ENCODE measurements at regions not wholly inside any gene's neighbourhood (a gene's known extent, or its start where the extent isn't known, plus 50 kb on each side); places are given as distances from the start of the nearest gene placed in this dataset.

DNA sequence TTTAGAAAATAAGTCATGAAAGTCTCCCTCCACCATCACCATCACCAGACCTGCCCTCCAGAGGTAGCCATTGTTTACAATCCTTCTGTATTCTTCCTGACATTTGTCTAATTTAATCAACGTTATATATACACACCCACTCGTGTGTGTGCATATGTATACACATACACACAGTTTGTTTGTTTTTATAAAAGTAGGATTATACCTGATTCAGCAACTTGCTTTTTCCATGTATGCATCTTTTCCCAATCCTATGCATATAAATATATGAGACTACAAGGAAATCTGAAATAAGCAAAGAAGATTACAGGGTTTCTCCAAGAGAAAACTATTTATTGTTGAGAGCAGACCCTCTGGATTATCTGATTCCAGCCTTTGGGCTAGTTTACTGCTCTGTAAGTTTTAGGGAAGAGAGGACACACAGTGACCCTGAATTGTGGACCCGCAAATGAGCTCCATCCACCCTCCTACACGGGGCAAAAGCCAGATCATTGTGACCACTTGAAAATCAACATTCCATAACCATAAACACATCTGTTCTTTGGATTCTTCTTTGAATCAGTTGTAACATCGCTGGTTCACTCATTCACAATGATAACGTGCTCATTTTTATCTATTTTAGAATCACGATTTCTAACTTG, 104.3 kb downstream of the CPN2 start:
- DNase-seq (no peak), ATAC-seq (no peak)
- intact Hi-C loops (cut with micrococcal nuclease) = no loop called here
- Mint-ChIP-seq H3K36me3 (no peaks in the 10 kb centered on the region), H3K4me1 (peaks cover 0 to 5% (median 0%) of the 10 kb centered on the region in 7 donors), H3K4me3 (no peak overlapping the region), H3K9me3 (peaks cover 0 to 2% (median 0%) of the 10 kb centered on the region in 11 donors), H3K27ac (no peak overlapping the region), H3K27me3 (peaks cover 0 to 37% (median 0%) of the 10 kb centered on the region in 5 donors)
- ChIA-PET POLR2A (no interaction called here), CTCF (interaction anchor here (0.6 kb wide), 1 partner anchor 66 kb away, joined by 3 read pairs; no protein-coding TSS in a partner anchor)
- Histone ChIP-seq H3K27ac (ENCODE audit: low read depth, low read length) (no peak overlapping the region), H3K27me3 (ENCODE audit: control insufficient read depth in 2 of 2, insufficient read depth in 2 of 2, low read length in 2 of 2) (no peaks in the 10 kb centered on the region), H3K9me3 (ENCODE audit: control insufficient read depth in 2 of 3, low read length in 3 of 3) (no peaks in the 10 kb centered on the region), H3K4me3 (ENCODE audit: low read length) (no peak overlapping the region), H3K36me3 (ENCODE audit: control insufficient read depth in 2 of 3, insufficient read depth in 3 of 3, low read length in 3 of 3) (no peaks in the 10 kb centered on the region), H3K4me1 (ENCODE audit: control insufficient read depth in 2 of 2, insufficient read depth in 2 of 2, low read length in 2 of 2) (no peaks in the 10 kb centered on the region)

GRCh38 chr3:194247350-194247740, 103.8 kb downstream of the CPN2 start:
- DNase-seq (peak in 1 of 9 donors; percentile 4), ATAC-seq (no peak)
- ChIA-PET CTCF (no interaction called here), POLR2A (no interaction called here)
- H3K27me3 ChIP-seq (ENCODE audit: control insufficient read depth in 2 of 2, insufficient read depth in 2 of 2, low read length in 2 of 2) = no peaks in the 10 kb centered on the region
- H3K27ac ChIP-seq (ENCODE audit: low read depth, low read length) = no peak overlapping the region
- Mint-ChIP-seq H3K9me3 (peaks cover 0 to 2% (median 0%) of the 10 kb centered on the region in 11 donors), H3K27ac (no peak overlapping the region), H3K27me3 (peaks cover 0 to 33% (median 0%) of the 10 kb centered on the region in 5 donors), H3K4me3 (no peak overlapping the region), H3K4me1 (peaks cover 0 to 7% (median 2%) of the 10 kb centered on the region in 7 donors), H3K36me3 (no peaks in the 10 kb centered on the region)
- H3K9me3 ChIP-seq (ENCODE audit: control insufficient read depth in 2 of 3, low read length in 3 of 3) = no peaks in the 10 kb centered on the region
- intact Hi-C loops (cut with micrococcal nuclease) = no loop called here
- no peak overlapping the region for H3K4me3 ChIP-seq (ENCODE audit: low read length)
- no peaks in the 10 kb centered on the region for H3K4me1 ChIP-seq (ENCODE audit: control insufficient read depth in 2 of 2, insufficient read depth in 2 of 2, low read length in 2 of 2)
- no peaks in the 10 kb centered on the region for H3K36me3 ChIP-seq (ENCODE audit: control insufficient read depth in 2 of 3, insufficient read depth in 3 of 3, low read length in 3 of 3)

DNA sequence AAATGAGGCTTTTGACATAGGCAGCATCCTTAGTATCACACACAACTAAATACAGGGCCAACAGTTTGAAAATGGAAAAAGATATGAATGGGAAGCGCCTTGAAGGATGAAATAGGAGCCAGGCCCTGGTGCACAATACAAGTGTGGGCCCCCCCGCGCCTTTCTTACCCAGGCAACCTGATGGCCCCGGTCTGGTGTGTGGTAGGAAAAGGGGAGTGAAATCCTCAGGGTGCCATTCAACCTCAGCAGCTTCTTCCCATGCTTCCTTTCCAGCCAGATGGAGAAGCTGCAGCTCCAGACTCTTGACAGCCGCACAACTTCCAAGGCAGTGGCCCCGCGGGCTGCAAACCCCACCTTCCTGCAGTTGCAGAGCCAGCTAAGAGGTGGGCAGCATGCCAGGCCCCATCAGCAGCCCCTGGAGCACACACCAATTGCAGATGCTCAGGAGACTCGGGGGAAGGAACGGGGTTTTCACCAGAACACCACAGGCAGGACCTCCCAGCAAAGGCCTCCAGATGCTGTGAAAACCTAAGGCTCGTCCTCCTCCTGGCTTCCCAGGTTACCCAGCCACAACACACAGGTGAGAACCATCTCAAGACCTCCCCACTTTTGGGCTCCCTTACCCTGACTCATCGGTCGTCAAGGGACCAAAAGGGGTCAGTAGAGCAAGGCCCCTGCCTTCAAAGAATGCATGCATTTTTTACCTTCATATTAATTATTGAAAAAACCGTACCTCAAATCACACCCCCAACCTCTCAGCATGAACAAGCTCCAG, 101.6 kb downstream of the CPN2 start:
- DNase-seq = no peak
- peaks cover 0 to 18% (median 13%) of the 10 kb centered on the region in 7 donors for H3K4me1 Mint-ChIP-seq
- H3K9me3 Mint-ChIP-seq = peaks cover 0 to 2% (median 0%) of the 10 kb centered on the region in 11 donors
- peaks cover 0 to 13% (median 0%) of the 10 kb centered on the region in 5 donors for H3K27me3 Mint-ChIP-seq
- ChIA-PET CTCF (no interaction called here), POLR2A (no interaction called here)
- H3K27ac Mint-ChIP-seq = no peak overlapping the region
- Histone ChIP-seq H3K9me3 (ENCODE audit: control insufficient read depth in 2 of 3, low read length in 3 of 3) (no peaks in the 10 kb centered on the region), H3K36me3 (ENCODE audit: control insufficient read depth in 2 of 3, insufficient read depth in 3 of 3, low read length in 3 of 3) (no peaks in the 10 kb centered on the region), H3K27me3 (ENCODE audit: control insufficient read depth in 2 of 2, insufficient read depth in 2 of 2, low read length in 2 of 2) (no peaks in the 10 kb centered on the region), H3K4me3 (ENCODE audit: low read length) (no peak overlapping the region), H3K27ac (ENCODE audit: low read depth, low read length) (no peak overlapping the region), H3K4me1 (ENCODE audit: control insufficient read depth in 2 of 2, insufficient read depth in 2 of 2, low read length in 2 of 2) (no peaks in the 10 kb centered on the region)
- H3K4me3 Mint-ChIP-seq = no peak overlapping the region
- intact Hi-C loops (cut with micrococcal nuclease) = no loop called here
- no peaks in the 10 kb centered on the region for H3K36me3 Mint-ChIP-seq
- ATAC-seq = no peak

DNA sequence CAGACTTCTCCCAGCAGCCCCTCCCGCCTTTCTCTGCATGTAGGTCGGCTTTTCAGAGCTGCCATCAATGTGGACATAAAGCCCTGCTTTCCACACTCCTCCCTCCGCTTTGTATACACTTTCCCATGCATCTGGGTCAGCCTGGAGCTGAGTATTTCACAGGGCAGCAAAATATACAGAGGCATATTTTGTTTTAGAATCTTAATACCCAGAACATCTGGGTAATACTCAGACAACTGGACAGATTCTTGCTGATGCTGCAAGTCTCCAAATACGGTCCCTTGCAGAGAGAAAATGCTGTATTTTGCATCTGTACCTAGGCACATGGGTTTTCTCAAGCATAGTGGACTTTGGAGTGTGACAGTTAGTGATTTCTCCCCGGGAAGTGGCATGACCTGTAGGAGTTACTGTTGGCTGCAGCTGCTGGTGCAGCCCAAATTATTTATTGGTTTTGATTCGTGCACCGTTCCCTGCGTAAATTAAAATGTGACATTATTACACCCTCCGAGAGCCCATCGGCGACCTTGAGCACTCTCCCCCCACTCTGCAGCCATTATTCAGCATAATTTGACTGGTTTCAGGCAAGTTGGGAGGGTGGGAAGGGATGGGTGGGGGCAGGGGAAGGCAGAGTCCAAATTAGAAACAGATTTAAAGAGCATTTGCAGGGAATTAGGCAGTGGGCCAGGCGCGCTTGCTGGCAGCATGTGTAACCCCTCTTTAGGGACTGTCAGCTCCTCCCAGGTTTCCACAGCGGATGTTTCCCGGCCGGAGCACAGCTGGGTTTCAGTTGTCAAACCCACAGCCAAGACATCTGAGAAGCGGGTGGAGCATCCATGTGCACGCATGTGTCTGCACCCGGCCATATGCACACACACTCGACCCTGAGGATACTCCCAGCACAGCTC, 100.8 kb downstream of the CPN2 start:
- ChIA-PET CTCF (no interaction called here), POLR2A (no interaction called here)
- H3K27ac ChIP-seq (ENCODE audit: low read depth, low read length) = no peak overlapping the region
- Mint-ChIP-seq H3K9me3 (peaks cover 0 to 2% (median 0%) of the 10 kb centered on the region in 11 donors), H3K4me3 (no peak overlapping the region), H3K36me3 (no peaks in the 10 kb centered on the region), H3K4me1 (peaks cover 5 to 23% (median 17%) of the 10 kb centered on the region in 7 donors), H3K27me3 (peaks cover 0 to 10% (median 0%) of the 10 kb centered on the region in 5 donors), H3K27ac (no peak overlapping the region)
- no peak for DNase-seq
- H3K27me3 ChIP-seq (ENCODE audit: control insufficient read depth in 2 of 2, insufficient read depth in 2 of 2, low read length in 2 of 2) = no peaks in the 10 kb centered on the region
- no peaks in the 10 kb centered on the region for H3K9me3 ChIP-seq (ENCODE audit: control insufficient read depth in 2 of 3, low read length in 3 of 3)
- H3K4me1 ChIP-seq (ENCODE audit: control insufficient read depth in 2 of 2, insufficient read depth in 2 of 2, low read length in 2 of 2) = no peaks in the 10 kb centered on the region
- no peaks in the 10 kb centered on the region for H3K36me3 ChIP-seq (ENCODE audit: control insufficient read depth in 2 of 3, insufficient read depth in 3 of 3, low read length in 3 of 3)
- H3K4me3 ChIP-seq (ENCODE audit: low read length) = no peak overlapping the region
- intact Hi-C loops (cut with micrococcal nuclease) = no loop called here
- ATAC-seq = no peak

DNA sequence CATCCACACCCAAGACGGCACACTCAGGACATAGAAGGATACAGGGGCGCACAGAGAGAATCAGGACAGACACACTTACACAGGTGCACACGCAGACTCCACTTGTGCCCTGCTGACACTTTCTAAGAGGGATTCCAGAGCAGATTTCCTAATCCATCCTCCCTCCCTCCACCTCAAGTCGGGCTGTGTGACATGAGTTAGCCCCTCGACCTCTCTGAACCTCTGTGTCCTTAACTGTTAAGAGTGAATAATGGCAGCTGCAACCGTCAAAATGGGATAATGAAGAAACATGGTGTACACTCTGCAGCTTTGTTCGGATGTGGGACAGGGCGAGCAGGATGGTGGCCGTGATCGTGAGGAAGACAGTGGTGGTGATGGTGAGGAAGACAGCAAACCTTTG, 100.1 kb downstream of the CPN2 start:
- intact Hi-C loops (cut with micrococcal nuclease) = no loop called here
- Mint-ChIP-seq H3K4me3 (no peak overlapping the region), H3K27ac (no peak overlapping the region), H3K4me1 (peaks cover 11 to 30% (median 23%) of the 10 kb centered on the region in 7 donors), H3K9me3 (no peaks in the 10 kb centered on the region), H3K27me3 (peaks cover 0 to 8% (median 0%) of the 10 kb centered on the region in 5 donors), H3K36me3 (no peaks in the 10 kb centered on the region)
- no peak for DNase-seq
- Histone ChIP-seq H3K4me1 (ENCODE audit: control insufficient read depth in 2 of 2, insufficient read depth in 2 of 2, low read length in 2 of 2) (peaks cover 0 to 4% of the 10 kb centered on the region in 2 donors), H3K27ac (ENCODE audit: low read depth, low read length) (no peak overlapping the region), H3K27me3 (ENCODE audit: control insufficient read depth in 2 of 2, insufficient read depth in 2 of 2, low read length in 2 of 2) (no peaks in the 10 kb centered on the region), H3K9me3 (ENCODE audit: control insufficient read depth in 2 of 3, low read length in 3 of 3) (no peaks in the 10 kb centered on the region), H3K36me3 (ENCODE audit: control insufficient read depth in 2 of 3, insufficient read depth in 3 of 3, low read length in 3 of 3) (no peaks in the 10 kb centered on the region), H3K4me3 (ENCODE audit: low read length) (no peak overlapping the region)
- ChIA-PET POLR2A (no interaction called here), CTCF (no interaction called here)
- ATAC-seq = no peak

- POLR2A ChIA-PET = no interaction called here
- Histone ChIP-seq H3K27me3 (ENCODE audit: control insufficient read depth in 2 of 2, insufficient read depth in 2 of 2, low read length in 2 of 2) (no peaks in the 10 kb centered on the region), H3K4me3 (ENCODE audit: low read length) (no peak overlapping the region), H3K9me3 (ENCODE audit: control insufficient read depth in 2 of 3, low read length in 3 of 3) (no peaks in the 10 kb centered on the region), H3K36me3 (ENCODE audit: control insufficient read depth in 2 of 3, insufficient read depth in 3 of 3, low read length in 3 of 3) (no peaks in the 10 kb centered on the region), H3K4me1 (ENCODE audit: control insufficient read depth in 2 of 2, insufficient read depth in 2 of 2, low read length in 2 of 2) (peaks cover 0 to 6% of the 10 kb centered on the region in 2 donors), H3K27ac (ENCODE audit: low read depth, low read length) (no peak overlapping the region)
- CTCF ChIA-PET = no interaction called here
- ATAC-seq = no peak
- Mint-ChIP-seq H3K27ac (no peak overlapping the region), H3K36me3 (no peaks in the 10 kb centered on the region), H3K4me3 (no peak overlapping the region), H3K27me3 (peaks cover 0 to 8% (median 0%) of the 10 kb centered on the region in 5 donors), H3K4me1 (peaks cover 13 to 33% (median 24%) of the 10 kb centered on the region in 7 donors), H3K9me3 (no peaks in the 10 kb centered on the region)
- no peak for DNase-seq
- intact Hi-C loops (cut with micrococcal nuclease) = no loop called here
Observed at GRCh38 chr3:194251461-194251860, 99.7 kb downstream of the CPN2 start.

All from naive thymus-derived CD4-positive, alpha-beta T cell (primary cell).